ENCODE measurements at regions not wholly inside any gene's neighbourhood (a gene's known extent, or its start where the extent isn't known, plus 50 kb on each side); places are given as distances from the start of the nearest gene placed in this dataset.
"Not testable (repeated sequence)": the region's sequence is repeated elsewhere in the genome, so short reads cannot be mapped to it uniquely, and the experiment has no call there.

DNA sequence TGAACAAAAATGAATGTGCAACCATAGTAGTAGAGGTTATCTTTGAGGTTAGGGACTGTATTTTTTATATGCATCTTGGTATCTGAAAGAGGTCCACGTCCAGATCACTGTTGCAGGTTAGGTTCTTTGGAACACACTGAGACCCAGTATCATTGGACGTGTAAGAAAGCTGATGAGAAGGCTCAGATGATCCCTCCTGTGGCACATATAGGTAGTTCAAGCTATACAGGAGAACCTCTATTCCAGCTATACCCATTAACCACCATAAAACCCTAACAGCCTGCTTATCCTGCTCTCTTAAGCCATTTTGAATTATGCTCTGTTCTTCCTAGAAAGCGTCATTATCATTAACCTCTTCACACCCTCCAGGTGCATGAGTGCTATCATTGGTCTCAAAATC is 930.7 kb upstream of the HS3ST1 start:
- no peak overlapping the region for H3K4me3 ChIP-seq
- no peaks in the 10 kb centered on the region for H3K4me1 ChIP-seq
- DNase-seq (no peak), ATAC-seq (ENCODE audit: low FRiP score in 2 of 2) (no peak)
- no peaks in the 10 kb centered on the region for H3K27me3 ChIP-seq
- H3K27ac ChIP-seq = no peak overlapping the region
- TF ChIP-seq, protein P1, sequence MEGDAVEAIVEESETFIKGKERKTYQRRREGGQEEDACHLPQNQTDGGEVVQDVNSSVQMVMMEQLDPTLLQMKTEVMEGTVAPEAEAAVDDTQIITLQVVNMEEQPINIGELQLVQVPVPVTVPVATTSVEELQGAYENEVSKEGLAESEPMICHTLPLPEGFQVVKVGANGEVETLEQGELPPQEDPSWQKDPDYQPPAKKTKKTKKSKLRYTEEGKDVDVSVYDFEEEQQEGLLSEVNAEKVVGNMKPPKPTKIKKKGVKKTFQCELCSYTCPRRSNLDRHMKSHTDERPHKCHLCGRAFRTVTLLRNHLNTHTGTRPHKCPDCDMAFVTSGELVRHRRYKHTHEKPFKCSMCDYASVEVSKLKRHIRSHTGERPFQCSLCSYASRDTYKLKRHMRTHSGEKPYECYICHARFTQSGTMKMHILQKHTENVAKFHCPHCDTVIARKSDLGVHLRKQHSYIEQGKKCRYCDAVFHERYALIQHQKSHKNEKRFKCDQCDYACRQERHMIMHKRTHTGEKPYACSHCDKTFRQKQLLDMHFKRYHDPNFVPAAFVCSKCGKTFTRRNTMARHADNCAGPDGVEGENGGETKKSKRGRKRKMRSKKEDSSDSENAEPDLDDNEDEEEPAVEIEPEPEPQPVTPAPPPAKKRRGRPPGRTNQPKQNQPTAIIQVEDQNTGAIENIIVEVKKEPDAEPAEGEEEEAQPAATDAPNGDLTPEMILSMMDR (IDR thresholded peaks at IDR 0.05) = no peak
- no peak for TF ChIP-seq POLR2AphosphoS5 (IDR thresholded peaks at IDR 0.05)
- no peak for TF ChIP-seq POLR2A (IDR thresholded peaks at IDR 0.05)
- no peak for TF ChIP-seq EP300 (IDR thresholded peaks at IDR 0.05)
- H3K9me3 ChIP-seq = peaks cover 0 to 2% (median 0%) of the 10 kb centered on the region in 4 donors
- H3K36me3 ChIP-seq = no peaks in the 10 kb centered on the region
- WGBS, 2 donors = 56 to 65% methylated on average over 3 of the region's 3 CpGs

DNA sequence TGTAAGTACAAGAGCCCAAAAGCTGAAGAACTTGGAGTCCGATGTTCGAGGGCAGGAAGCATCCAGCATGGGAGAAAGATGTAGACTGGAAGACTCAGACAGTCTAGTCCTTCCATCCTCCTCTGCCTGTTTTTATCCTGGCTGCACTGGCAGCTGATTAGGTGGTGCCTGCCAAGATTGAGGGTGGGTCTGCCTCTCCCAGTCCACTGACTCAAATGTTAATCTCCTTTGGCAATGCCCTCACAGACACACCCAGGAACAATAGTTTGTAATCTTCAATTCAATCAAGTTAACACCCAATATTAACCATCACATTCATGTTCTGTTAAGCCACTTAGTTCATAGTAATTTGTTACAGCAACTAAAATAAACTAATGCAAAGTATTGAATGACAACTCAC is 904.4 kb upstream of the HS3ST1 start:
- not testable (repeated sequence) for H3K4me1 ChIP-seq; ATAC-seq (ENCODE audit: low FRiP score in 2 of 2); H3K27me3 ChIP-seq; DNase-seq; H3K4me3 ChIP-seq; H3K36me3 ChIP-seq; H3K27ac ChIP-seq
- peaks cover 0 to 11% (median 1%) of the 10 kb centered on the region in 4 donors for H3K9me3 ChIP-seq
- 56 to 70% methylated on average over 2 of the region's 2 CpGs for WGBS, 2 donors

DNA sequence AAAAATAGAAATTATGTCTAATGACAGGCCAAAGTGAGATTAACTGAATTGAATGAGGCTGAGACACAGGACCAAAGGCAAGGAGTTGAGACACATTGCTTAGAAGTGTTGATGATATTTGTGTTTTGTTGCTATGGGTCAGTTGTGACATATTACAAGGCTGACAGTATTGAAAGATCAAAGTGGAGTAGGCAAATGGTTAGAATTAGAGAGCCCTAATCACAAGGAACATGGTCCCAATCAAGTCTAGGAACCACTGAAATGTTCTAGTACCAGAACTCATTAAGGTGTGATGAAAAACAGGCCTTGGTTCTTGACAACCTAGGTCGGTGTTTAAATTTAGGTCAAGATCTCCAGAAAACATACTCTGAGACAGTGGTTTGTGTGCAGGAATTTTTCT is 896.3 kb upstream of the HS3ST1 start:
- H3K27me3 ChIP-seq = no peaks in the 10 kb centered on the region

DNA sequence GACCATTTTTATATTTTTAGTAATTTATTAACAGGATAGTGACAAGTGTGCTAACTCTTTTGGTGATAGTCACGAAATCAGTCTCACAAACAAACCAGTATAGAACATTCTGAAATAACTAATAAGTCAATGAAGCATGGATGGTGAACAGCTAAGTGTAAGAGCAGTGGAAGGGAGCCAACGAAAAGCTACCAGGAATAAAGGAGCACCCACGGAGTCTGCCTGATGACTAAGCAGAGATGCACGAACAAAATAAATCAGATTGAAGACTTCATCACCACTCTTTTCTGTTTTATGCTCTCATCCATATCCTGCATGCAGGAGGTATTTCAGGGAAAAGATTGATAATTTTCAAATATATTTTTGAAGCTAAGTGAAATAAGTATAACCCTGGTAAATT is 891.1 kb upstream of the HS3ST1 start:
- DNase-seq = no peak
- 73 to 79% methylated on average over 4 of the region's 4 CpGs for WGBS, 2 donors
- ATAC-seq (ENCODE audit: low FRiP score in 2 of 2) = no peak
- no peaks in the 10 kb centered on the region for H3K4me1 ChIP-seq
- no peak overlapping the region for H3K27ac ChIP-seq
- TF ChIP-seq POLR2AphosphoS5 (IDR thresholded peaks at IDR 0.05) (no peak), POLR2A (IDR thresholded peaks at IDR 0.05) (no peak), EP300 (IDR thresholded peaks at IDR 0.05) (no peak)
- TF ChIP-seq, protein P1 (IDR thresholded peaks at IDR 0.05) = no peak
- no peaks in the 10 kb centered on the region for H3K36me3 ChIP-seq
- no peak overlapping the region for H3K4me3 ChIP-seq
- H3K9me3 ChIP-seq = no peaks in the 10 kb centered on the region
- H3K27me3 ChIP-seq = no peaks in the 10 kb centered on the region

More for the DNA sequence above, 896.3 kb upstream of the HS3ST1 start:
- ATAC-seq (ENCODE audit: low FRiP score in 2 of 2) = no peak
- no peak overlapping the region for H3K4me3 ChIP-seq
- no peak for DNase-seq
- no peak overlapping the region for H3K27ac ChIP-seq
- WGBS, 2 donors = 55 to 91% methylated on average over 1 of the region's 1 CpG
- H3K9me3 ChIP-seq = no peaks in the 10 kb centered on the region
- H3K36me3 ChIP-seq = no peaks in the 10 kb centered on the region
- no peaks in the 10 kb centered on the region for H3K4me1 ChIP-seq
- TF ChIP-seq, protein P1 (IDR thresholded peaks at IDR 0.05) = no peak
- TF ChIP-seq POLR2A (IDR thresholded peaks at IDR 0.05) = no peak
- no peak for TF ChIP-seq POLR2AphosphoS5 (IDR thresholded peaks at IDR 0.05)
- TF ChIP-seq EP300 (IDR thresholded peaks at IDR 0.05) = no peak

DNA sequence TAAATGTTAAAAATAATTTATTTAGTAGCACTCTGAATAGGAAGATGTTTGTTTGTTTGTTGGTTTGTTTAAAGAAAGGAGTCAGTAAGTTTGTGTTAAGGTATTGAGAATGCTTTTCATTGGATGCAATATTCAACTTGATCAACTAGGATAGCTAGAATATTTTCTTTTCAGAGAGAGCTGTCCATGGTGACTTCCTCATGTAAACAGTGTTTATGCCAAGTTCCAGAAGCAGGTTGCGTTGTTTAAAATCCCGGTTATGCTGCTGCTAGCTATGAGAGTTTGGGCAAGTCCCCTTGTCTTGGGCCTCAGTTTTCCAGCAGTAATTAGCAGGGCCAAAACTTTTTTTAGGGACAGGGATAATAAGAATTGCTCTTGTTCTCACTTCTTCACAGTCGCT is 876.2 kb upstream of the HS3ST1 start:
- WGBS, 2 donors = 64 to 72% methylated on average over 3 of the region's 3 CpGs
- Histone ChIP-seq H3K27ac (no peak overlapping the region), H3K9me3 (no peaks in the 10 kb centered on the region), H3K4me1 (no peaks in the 10 kb centered on the region), H3K36me3 (no peaks in the 10 kb centered on the region), H3K27me3 (no peaks in the 10 kb centered on the region), H3K4me3 (no peak overlapping the region)
- ATAC-seq (ENCODE audit: low FRiP score in 2 of 2) (no peak), DNase-seq (no peak)
- TF ChIP-seq POLR2A (IDR thresholded peaks at IDR 0.05) (no peak), EP300 (IDR thresholded peaks at IDR 0.05) (no peak), POLR2AphosphoS5 (IDR thresholded peaks at IDR 0.05) (no peak)
- TF ChIP-seq, protein P1 (IDR thresholded peaks at IDR 0.05) = no peak
